ENCODE measurements at regions not wholly inside any gene's neighbourhood (a gene's known extent, or its start where the extent isn't known, plus 50 kb on each side); places are given as distances from the start of the nearest gene placed in this dataset.

DNA sequence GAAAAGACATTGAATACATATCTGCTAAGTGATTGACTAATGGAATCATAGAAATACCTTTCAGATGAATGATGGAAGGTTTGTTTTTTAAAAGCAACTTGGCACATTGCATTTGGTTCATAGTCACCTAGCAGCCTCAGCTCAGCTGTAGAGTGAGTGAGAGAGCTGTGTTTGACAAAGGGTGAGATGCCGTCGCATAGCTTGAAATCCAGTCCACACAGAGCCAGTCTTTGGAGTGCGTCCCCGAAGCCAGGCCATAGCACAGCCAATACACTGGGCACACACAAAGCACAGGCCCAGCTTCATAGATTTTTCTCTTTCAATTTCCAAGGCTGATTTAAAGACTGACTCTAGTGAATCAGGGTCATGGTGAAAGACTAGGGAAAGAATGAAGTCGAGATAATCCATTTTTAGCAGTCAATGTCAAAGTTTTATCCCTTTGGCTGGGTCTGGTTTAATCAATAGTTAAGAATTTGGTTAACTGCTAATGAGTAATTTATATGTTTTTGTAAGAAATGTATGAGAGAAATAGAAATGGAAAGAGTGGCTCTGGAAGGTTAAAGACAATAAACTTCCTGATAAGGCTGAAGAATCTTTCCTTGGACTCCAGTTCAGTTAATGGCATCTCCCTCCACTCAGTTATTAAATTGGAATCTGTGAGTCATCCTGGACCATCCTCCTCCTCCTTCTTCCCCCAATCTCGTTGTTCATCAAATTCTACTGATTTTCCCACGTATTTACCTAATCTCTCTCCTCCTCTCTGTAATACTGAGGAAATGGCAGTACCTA is 101.2 kb upstream of the IRF2BP2 start:
- DNase-seq = peak in 3 of 42 donors; percentile 6 to 35 (median 12)
- intact Hi-C loops (cut with DNase I) = no loop called here

DNA sequence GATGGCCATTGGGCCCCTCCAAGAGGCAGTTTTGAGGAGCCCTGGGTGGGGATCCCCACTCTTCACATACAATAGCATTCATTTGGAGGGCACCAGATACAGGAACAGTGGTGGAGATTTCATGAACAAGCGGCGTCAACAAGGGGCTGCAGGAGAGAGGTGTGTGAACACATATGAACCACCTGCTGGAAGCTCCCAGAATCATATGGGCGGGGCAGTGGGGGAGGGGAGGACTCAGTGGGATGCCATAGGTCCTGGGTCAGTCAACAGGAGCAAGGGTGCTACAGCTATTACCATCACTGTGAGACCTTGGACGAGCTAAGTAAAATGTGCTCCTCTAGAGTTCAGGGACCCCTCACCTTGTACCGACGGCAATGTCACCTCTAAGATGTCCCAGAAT is 100.4 kb upstream of the IRF2BP2 start:
- peak in 4 of 42 donors; percentile 4 to 39 (median 17) for DNase-seq
- intact Hi-C loops (cut with DNase I) = no loop called here

DNA sequence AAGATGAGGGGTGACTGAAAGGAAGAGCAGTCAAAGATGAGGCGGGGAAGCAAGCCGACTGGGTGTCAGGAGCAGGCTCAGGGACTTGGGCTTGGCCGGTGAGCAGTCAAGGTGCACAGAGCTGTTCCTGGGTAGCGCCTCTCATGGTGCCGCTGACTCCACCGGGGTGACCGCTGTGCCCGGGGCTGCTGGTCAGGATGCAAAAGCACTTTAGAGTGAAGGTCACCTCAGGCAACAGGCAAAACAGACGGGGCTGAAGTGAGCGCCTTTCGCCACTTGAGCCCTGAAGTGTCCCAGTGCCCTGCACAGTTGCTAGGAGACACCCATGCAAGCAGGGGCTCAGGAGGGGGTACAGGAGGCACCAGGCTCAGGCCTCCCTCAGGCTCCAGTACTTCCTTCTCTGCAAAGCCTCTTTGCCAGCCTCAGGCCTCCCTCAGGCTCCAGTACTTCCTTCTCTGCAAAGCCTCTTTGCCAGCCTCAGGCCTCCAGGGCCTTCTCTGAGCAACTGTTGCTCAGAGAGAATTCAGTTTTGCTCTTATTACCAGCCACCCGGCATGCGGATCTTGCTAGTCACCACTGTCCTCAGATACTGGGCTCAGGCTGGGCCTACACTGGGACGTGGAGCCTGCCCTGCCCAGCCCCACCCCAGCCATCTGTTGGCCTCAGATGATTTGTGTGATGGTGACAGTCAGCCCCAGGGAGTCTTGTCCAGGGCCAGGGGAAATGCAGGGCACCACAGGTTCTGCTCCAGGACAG is 99.7 kb upstream of the IRF2BP2 start:
- DNase-seq = peak in 3 of 42 donors; percentile 7 to 38 (median 37)
- intact Hi-C loops (cut with DNase I) = no loop called here

DNA sequence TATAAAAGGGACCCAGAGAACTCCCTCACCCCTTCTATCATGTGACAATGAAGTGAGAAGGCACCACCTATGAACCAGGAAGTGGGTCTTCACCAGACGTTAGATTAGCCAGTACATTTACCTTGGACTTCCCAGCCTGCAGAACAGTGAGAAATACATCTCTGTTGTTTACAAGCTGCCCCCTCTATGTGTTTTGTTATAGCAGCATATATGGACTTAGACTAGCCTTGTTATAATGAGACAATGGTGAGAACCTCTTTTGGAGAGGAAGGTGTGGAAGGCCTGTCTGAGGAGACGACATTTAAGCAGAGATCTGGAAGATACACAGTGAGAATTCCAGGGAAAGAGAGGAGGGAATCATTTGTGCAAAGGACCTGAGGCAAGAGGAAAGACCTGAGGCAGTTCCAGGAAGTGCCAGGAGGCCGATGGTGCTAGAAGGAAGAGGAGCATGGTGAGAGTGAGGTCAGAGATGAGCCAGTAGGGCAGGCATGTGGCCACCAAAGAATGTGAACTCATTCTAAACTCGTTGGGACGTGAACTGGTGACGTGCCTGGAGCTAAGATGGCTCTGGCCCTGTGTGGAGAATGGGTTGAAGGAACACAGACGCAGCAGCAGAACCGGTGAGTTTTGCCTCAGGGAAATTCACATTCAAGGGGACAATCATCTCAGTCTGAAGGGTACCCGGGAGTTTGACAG is 98.9 kb upstream of the IRF2BP2 start:
- peak in 1 of 42 donors; percentile 9 for DNase-seq
- intact Hi-C loops (cut with DNase I) = no loop called here

DNA sequence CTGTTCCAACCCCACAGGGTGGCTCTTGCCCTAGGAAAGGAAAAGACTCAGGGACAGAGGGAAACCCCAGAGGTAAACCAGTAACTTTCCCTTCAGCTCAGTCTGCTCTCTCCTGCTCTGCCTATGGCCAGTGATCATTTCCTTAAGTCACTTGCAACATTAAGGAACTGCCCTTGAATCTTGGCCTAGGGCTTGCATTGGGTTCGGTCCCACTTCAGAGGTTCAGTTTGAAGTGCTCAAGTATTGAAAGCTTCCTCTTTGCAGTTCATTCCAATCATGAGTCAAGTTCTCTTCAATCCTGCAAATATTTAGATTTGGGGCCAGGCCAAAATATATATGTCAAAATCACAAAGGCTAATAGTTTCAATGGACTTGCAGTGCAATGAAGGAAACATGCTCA is 97.7 kb upstream of the IRF2BP2 start:
- intact Hi-C loops (cut with DNase I) = no loop called here
- peak in 3 of 42 donors; percentile 5 to 38 (median 34) for DNase-seq

DNA sequence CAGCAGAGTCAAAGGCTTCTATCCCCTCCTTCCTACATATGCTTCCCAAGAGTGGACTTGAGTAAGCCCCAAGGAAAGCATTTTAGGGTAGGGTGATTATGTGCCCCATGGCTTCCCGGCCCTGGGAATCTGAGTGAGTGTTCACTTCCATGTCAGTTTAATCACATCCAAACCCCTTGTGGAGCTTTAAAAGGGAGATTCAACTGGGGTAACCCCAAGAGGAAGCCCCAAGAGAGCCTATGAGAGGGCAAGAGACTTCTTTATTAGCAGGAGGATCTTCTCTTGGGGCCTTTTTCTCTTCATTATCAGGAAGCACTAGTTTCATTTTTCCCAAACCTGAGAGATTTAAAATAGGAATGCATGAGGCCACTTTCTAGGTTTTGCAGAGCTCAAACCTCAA is 97.0 kb upstream of the IRF2BP2 start:
- intact Hi-C loops (cut with DNase I) = no loop called here
- DNase-seq = no peak

DNA sequence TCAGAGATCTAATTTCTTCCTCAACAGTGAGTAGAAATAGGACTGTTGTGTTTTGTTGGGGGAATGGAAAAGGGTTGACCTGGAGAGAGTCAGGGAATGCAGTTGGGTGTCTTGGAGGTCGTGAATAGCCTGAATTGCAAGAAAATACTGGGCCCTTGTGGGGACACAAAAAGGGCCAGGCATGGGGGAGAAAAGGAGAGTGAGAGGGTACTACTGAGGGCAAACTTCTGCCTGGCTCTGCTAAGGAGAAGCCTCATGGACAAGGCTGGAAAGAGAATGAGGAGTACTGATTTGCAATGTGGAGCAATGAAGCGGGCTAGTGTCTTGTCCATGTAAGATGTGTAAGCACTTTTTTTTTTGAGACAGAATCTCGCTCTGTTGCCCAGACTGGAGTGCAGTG is 96.2 kb upstream of the IRF2BP2 start:
- peak in 3 of 42 donors; percentile 3 to 5 (median 5) for DNase-seq
- intact Hi-C loops (cut with DNase I) = no loop called here

DNA sequence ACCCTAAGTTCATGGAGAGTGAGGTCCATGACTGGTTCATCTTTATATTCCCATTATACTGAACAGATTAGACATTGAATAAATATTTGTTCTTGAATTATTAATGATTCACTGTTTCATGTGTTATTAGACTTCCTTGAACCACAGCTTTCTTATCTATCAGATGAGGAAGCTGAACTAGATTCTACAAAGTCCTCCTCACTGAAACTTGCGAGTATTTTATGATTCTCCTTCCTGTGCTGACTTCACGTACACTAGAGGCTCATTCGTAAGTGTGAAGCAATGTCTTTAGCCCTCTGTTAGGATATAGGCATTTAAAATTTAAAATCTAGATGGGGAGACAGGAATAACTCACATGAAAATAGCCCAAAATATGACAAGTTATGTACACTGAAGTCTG is 95.6 kb upstream of the IRF2BP2 start:
- intact Hi-C loops (cut with DNase I) = no loop called here

DNA sequence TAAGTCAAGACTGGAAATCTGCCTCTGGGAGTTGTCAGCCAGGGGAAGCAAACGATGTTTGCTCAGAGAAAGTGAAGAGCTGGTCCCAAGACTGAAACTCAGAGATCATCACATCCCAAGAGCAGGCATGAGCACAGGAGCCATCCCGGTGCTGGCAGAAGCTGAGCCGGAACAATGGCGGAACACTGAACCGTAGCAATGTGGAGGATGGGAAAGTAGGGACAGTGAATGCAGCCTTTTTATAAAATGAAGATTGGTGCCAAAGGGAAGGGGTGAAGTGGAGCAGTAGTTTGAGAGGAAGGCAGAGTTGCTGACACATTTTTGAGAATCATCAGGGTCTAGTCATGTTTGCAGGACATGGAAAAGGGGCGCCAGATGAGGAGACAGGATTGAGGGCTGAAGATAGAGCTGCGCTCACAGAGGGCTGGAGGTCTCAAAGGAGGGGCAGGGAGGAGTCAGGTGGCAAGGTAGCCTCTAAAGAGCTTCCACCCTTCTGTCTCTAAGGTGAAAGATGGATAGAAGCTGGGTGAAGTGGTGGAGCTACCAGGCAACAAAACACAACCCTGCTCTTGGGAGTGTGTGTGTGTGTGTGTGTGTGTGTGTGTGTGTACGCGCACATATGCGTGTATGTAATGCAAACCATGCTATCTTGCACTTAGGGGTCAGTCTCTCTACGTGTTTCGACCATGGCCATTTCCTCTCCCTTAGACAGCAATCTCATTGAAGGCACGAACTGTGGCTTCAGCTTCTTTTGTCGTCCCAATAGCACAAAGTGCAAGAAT is 94.3 kb upstream of the IRF2BP2 start:
- intact Hi-C loops (cut with DNase I) = no loop called here
- DNase-seq = peak in 3 of 42 donors; percentile 0 to 41 (median 31)

More for the DNA sequence above, 95.6 kb upstream of the IRF2BP2 start:
- peak in 1 of 42 donors; percentile 10 for DNase-seq

DNA sequence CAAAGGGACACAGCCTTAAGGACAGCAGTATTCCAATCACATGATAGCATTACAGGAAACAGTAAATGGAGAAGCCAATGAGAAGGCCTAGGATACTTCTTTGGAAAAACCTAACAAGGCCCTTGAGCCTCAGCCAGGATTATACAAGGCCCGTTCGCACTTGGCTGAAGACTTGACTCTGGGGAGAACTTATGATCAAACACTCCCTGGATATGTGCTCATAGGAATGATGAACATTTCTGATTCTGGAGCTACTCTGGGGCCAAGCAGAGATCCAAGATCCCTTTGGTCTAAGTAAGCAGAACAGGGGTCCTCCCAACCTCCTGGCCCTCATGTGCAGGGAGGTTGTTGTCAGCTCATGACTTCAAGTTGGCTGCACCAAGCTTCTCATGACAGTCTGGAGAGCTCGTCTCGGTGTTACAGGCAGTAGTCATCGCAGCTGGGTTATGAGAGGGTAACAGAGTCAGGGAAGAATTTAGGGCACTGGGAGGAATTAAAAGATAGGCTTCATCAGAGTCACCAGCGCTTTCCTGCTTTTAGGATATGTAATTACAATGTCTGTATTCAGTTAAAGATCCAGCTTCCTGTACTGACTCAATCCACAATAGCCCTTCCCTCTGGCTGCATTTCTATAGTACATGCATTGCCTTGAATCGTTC is 92.5 kb upstream of the IRF2BP2 start:
- intact Hi-C loops (cut with DNase I) = no loop called here
- peak in 2 of 42 donors; percentile 26 to 28 for DNase-seq

DNA sequence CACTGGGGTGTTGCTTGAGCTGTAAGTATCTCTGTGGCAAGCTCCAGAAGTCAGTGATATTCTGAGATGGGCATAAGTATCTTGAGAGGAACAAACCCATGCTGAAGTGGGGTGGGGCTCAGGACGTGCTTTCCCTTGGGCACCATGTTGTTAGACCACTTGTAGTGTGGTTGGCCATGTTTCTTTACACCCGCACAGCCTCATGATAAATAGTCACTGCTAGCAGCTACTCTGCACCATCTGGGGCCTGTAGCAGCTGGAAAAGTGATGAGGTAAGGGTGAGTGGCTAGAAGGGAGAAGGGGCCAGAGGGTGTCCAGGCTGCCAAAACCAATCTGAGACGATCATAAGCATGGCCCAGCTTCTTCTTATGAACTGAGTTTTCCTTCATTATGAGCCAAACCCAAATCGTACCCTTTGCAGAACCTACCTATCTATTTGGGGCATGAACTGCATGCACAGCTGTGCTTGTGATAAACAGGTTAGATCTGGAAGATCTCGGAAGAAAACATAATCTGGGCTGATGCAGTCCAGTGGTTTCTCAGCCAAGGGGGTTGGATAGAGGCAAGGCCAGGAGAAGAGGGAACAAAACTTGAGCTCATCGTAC is 91.9 kb upstream of the IRF2BP2 start:
- DNase-seq = peak in 2 of 42 donors; percentile 10 to 22
- intact Hi-C loops (cut with DNase I) = no loop called here

DNA sequence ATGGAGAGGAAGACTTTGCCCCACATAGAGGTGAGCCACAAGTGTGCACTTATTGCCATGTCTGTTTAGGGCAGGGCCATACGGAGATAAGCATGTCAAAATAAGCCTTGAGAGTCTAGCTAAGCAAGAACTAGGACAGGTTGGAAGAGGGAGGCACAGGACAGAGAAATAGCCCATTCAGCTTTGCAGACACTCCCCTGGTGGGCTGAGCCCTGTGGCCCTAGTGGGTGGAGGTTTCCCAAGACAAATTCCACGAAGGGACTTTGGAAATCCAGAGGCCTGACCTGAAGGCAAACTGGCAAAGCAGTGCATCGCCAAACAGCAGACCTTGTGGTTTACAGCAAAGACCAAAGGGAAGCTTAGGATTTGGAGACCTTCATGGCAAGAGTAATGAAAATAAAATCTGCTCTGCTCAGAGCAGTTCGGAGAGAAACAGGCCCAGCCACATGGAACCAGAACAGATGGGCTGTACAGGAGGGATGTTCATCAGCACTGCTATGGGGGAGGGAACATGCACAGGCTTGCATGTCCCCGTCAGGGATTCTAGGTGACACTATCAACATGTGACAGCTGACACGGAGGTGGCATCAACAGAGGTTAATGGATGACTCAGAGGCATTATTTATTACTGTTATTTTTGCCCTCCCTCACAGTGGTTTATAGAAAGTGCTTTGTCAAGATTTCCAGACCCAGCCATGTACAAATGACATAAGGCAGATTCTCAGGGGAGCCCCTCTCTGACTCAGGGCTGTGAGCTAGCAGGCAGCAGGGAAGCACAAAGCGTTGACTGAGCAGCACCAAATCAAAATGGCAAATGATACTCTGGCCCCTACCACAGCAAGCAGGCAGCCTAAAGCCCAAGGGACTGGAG is 90.1 kb upstream of the IRF2BP2 start:
- intact Hi-C loops (cut with DNase I) = no loop called here
- DNase-seq = peak in 2 of 42 donors; percentile 15 to 38

DNA sequence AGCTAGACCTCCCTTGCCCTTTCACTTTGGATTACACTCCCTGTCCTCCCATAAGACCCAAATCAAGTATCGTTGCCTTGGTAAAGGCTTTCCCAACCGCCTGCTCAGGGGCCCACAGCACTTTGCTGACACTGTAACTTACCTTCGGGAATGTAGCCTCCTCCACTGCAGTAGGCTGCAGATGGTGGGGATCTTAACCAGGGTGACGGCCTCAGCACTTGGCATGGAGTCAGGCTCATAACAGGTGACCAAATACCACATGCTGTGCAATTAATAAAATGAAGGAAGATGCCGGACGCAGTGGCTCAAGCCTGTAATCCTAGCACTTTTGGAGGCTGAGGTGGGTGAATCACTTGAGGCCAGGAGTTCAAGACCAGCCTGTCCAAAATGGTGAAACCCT is 88.7 kb upstream of the IRF2BP2 start:
- DNase-seq = peak in 2 of 42 donors; percentile 22 to 33

DNA sequence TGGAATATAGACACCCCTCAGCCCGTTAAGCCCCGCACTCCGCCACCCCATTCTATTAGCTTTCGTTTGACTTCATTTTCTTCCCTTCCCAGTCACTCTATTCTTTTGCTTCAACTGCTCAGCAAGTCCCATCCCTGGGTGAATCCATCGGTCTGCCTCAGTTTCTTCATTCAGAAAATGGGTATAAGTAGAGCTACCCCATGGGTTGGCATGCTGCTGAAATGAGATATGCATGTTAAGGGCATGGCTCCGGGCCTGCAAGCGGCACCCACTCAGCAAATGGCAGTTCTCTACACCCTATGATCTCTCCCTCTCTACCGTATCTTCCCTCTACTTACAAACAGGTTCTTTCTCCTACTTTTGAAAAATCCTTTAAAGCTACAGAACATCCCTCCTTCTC is 87.8 kb upstream of the IRF2BP2 start:
- DNase-seq = peak in 2 of 42 donors; percentile 14 to 20
- intact Hi-C loops (cut with DNase I) = no loop called here

More for the DNA sequence above, 88.7 kb upstream of the IRF2BP2 start:
- intact Hi-C loops (cut with DNase I) = no loop called here

DNA sequence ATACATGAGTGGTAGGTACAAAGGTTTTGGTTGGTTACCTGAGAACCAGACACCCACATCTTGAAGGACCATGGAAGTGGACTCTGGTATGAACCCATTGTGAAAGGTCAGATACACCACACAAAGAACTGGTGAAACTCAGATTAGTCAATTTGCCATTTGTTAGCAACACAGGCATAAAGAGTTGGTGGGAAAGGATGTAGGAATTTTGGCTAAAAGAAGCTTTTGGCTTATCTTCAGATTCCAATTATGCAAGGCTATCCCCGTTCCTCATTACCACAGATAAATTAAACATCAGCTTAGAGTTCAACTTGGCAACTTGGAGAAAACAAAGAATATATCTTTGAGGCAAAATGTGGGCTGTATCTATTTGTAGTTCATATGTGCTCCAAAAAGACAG is 87.0 kb upstream of the IRF2BP2 start:
- intact Hi-C loops (cut with DNase I) = no loop called here
- DNase-seq = no peak

DNA sequence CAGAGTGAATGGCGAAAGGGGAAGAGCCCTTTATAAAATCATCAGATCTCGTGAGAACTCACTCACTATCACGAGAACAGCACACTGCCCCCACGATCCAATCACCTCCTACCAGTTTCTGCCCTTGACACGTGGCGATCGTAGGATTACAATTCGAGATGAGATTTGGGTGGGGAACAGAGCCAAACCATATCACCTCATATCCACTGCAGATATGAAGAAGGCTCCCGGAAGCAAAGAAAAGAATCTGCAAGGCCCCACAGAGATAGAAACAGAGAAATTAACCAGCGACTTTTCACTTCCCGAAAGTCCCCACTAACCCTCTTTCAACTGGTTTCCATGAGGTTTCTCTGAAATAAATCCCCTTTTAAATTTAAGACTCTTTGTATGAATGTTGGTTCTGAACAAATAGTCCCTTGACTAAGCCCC is 86.2 kb upstream of the IRF2BP2 start:
- peak in 2 of 42 donors; percentile 5 to 21 for DNase-seq
- intact Hi-C loops (cut with DNase I) = no loop called here

DNA sequence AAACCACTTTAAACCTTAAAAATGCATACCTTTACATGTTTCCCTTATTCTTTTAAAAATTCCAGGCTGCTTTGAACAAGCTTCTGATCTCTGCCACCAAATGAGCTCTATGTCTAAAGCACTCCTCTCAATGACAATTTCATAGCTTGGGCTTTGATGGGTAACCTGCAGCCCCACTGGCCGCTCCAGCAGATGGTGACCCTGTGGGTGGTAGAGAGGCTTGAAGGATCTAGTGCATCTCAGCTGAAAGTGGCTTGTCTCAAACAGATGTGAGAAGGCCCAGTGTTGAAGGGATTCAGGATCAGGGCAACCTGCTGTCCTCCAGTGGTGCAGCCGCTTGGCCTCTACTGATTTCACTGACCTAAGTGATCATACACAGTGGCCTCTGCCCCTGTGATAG is 84.7 kb upstream of the IRF2BP2 start:
- DNase-seq = peak in 1 of 42 donors; percentile 33
- intact Hi-C loops (cut with DNase I) = no loop called here
